H9 (cell line): ENCODE measurements at regions not wholly inside any gene's neighbourhood (a gene's known extent, or its start where the extent isn't known, plus 50 kb on each side); places are given as distances from the start of the nearest gene placed in this dataset.
"Not testable (repeated sequence)": the region's sequence is repeated elsewhere in the genome, so short reads cannot be mapped to it uniquely, and the experiment has no call there.

Experiments used
- DNase-seq: peaks from one replicate; pipeline ENCODE4 v3.0.0-alpha.2; 2017
- H2AFZ ChIP-seq: one replicate; pipeline ENCODE4 v1.6.1; 2013; ENCODE audit warnings: mild to moderate bottlenecking, low read length, control low read depth, moderate library complexity
- H2AK5ac ChIP-seq: 2 replicates; pipeline ENCODE4 v1.6.1; 2013; ENCODE audit warnings: low read length, control low read depth, mixed read lengths; ENCODE audit not compliant: insufficient read length
- H2BK120ac ChIP-seq: one replicate; pipeline ENCODE4 v1.6.1; 2013; ENCODE audit warnings: low read depth, mild to moderate bottlenecking, low read length, control low read depth, inconsistent platforms; ENCODE audit not compliant: poor library complexity, severe bottlenecking
- H2BK12ac ChIP-seq: 2 replicates; pipeline ENCODE4 v1.6.1; 2013; ENCODE audit warnings: low read length, control low read depth, mixed read lengths, low read depth; ENCODE audit not compliant: insufficient read length
- H2BK15ac ChIP-seq: 2 replicates; pipeline ENCODE4 v1.6.1; 2013; ENCODE audit warnings: low read depth, low read length, control low read depth
- H2BK20ac ChIP-seq: one replicate; pipeline ENCODE4 v1.6.1; 2013; ENCODE audit warnings: low read depth, mild to moderate bottlenecking, low read length, control low read depth, inconsistent platforms; ENCODE audit not compliant: poor library complexity, severe bottlenecking
- H2BK5ac ChIP-seq: 2 replicates; pipeline ENCODE4 v1.6.1; 2013; ENCODE audit warnings: low read length, control low read depth, mixed read lengths; ENCODE audit not compliant: insufficient read length
- H3K14ac ChIP-seq: 2 replicates; pipeline ENCODE4 v1.6.1; 2013; ENCODE audit warnings: low read length, control low read depth; ENCODE audit not compliant: insufficient read depth
- H3K18ac ChIP-seq: 2 replicates; pipeline ENCODE4 v1.6.1; 2013; ENCODE audit warnings: low read depth, mild to moderate bottlenecking, mixed read lengths, low read length, control low read depth; ENCODE audit not compliant: insufficient read length
- H3K23ac ChIP-seq: 2 replicates; pipeline ENCODE4 v1.6.1; 2013; ENCODE audit warnings: low read length, control low read depth, mixed read lengths, low read depth; ENCODE audit not compliant: insufficient read length
- H3K23me2 ChIP-seq: 2 replicates; pipeline ENCODE4 v1.6.1; 2013; ENCODE audit warnings: low read depth, mild to moderate bottlenecking, mixed read lengths, low read length, control low read depth; ENCODE audit not compliant: insufficient read length, poor library complexity, severe bottlenecking
- H3K27ac ChIP-seq: 2 replicates; pipeline ENCODE4 v1.5.1; 2013; ENCODE audit warnings: low read length, control low read depth, mixed read lengths, low read depth; ENCODE audit not compliant: insufficient read length
- H3K27me3 ChIP-seq: 2 replicates; pipeline ENCODE4 v1.6.1; 2013; ENCODE audit warnings: low read length, control low read depth, inconsistent platforms; ENCODE audit not compliant: insufficient read depth
- H3K4ac ChIP-seq: 2 replicates; pipeline ENCODE4 v1.6.1; 2013; ENCODE audit warnings: low read depth, mild to moderate bottlenecking, control low read depth, inconsistent platforms, low read length, moderate library complexity
- H3K4me1 ChIP-seq: 2 replicates; pipeline ENCODE4 v1.6.1; 2013; ENCODE audit warnings: low read length, control low read depth, inconsistent platforms; ENCODE audit not compliant: insufficient read depth
- H3K4me2 ChIP-seq: 2 replicates; pipeline ENCODE4 v1.6.1; 2013; ENCODE audit warnings: low read length, control low read depth, mixed read lengths; ENCODE audit not compliant: insufficient read length, insufficient read depth
- H3K56ac ChIP-seq: 2 replicates; pipeline ENCODE4 v1.6.1; 2013; ENCODE audit warnings: low read depth, mild to moderate bottlenecking, mixed read lengths, low read length, control low read depth; ENCODE audit not compliant: insufficient read length
- H3K79me1 ChIP-seq: 2 replicates; pipeline ENCODE4 v1.6.1; 2013; ENCODE audit warnings: low read depth, mild to moderate bottlenecking, moderate library complexity, low read length, control low read depth, inconsistent platforms; ENCODE audit not compliant: insufficient read depth, poor library complexity, severe bottlenecking
- H3K79me2 ChIP-seq: 2 replicates; pipeline ENCODE4 v1.6.1; 2013; ENCODE audit warnings: low read length, control low read depth, inconsistent platforms; ENCODE audit not compliant: insufficient read depth
- H3K9ac ChIP-seq: 2 replicates; pipeline ENCODE4 v1.6.1; 2013; ENCODE audit warnings: low read length, control low read depth, mixed read lengths; ENCODE audit not compliant: insufficient read length; ENCODE audit errors: extremely low read depth
- H3K9me3 ChIP-seq: one replicate; pipeline ENCODE4 v1.6.1; 2013; ENCODE audit warnings: low read depth, low read length, inconsistent platforms; ENCODE audit not compliant: control insufficient read depth
- H3T11ph ChIP-seq: one replicate; pipeline ENCODE4 v1.6.1; 2013; ENCODE audit warnings: mild to moderate bottlenecking, low read length, control low read depth, inconsistent platforms
- H4K20me1 ChIP-seq: one replicate; pipeline ENCODE4 v1.6.1; 2013; ENCODE audit not compliant: control insufficient read depth, insufficient read length, insufficient read depth
- H4K5ac ChIP-seq: 2 replicates; pipeline ENCODE4 v1.6.1; 2013; ENCODE audit warnings: low read depth, mild to moderate bottlenecking, mixed read lengths, low read length, control low read depth; ENCODE audit not compliant: insufficient read length
- H4K8ac ChIP-seq: replicated peaks from 2 replicates; pipeline ENCODE4 v1.6.1; 2013; ENCODE audit warnings: low read length, control low read depth, mixed read lengths, low read depth; ENCODE audit not compliant: insufficient read length
- H4K91ac ChIP-seq: 2 replicates; pipeline ENCODE4 v1.6.1; 2013; ENCODE audit warnings: low read depth, mild to moderate bottlenecking, moderate library complexity, mixed read lengths, low read length, control low read depth; ENCODE audit not compliant: insufficient read length
- H3K27ac Mint-ChIP-seq, 3 experiments: 2 replicates in 2 of 3; 3 replicates in 1 of 3; pipeline ENCODE4 v1.8.0; 2020 to 2021; ENCODE audit warnings: mixed read lengths in 3 of 3, mild to moderate bottlenecking in 1 of 3, moderate library complexity in 1 of 3
- H3K27me3 Mint-ChIP-seq: 2 replicates; pipeline ENCODE4 v1.8.0; 2021; ENCODE audit warnings: low read depth, mild to moderate bottlenecking, moderate library complexity, mixed read lengths
- H3K36me3 Mint-ChIP-seq, 3 experiments: 2 replicates in 2 of 3; 3 replicates in 1 of 3; pipeline ENCODE4 v1.8.0; 2020 to 2021; ENCODE audit warnings: low read depth in 3 of 3, mixed read lengths in 3 of 3; ENCODE audit not compliant: insufficient read depth in 1 of 3
- H3K4me1 Mint-ChIP-seq, 2 experiments: 2 replicates each; pipeline ENCODE4 v1.8.0; 2020; ENCODE audit warnings: mixed read lengths in 2 of 2
- H3K4me3 Mint-ChIP-seq, 2 experiments: 2 replicates in 1 of 2; 3 replicates in 1 of 2; pipeline ENCODE4 v1.8.0; 2020 to 2021; ENCODE audit warnings: mild to moderate bottlenecking in 2 of 2, mixed read lengths in 2 of 2, moderate library complexity in 1 of 2
- H3K9me3 Mint-ChIP-seq, 2 experiments: 2 replicates in 1 of 2; 3 replicates in 1 of 2; pipeline ENCODE4 v1.8.0; 2020; ENCODE audit warnings: mild to moderate bottlenecking in 2 of 2, mixed read lengths in 2 of 2, moderate library complexity in 1 of 2
- WGBS: extraction: QIAGEN DNeasy Blood & Tissue Kit; methylation state at CpG from one replicate; pipeline ENCODE4 v1.1.7; 2013; ENCODE audit warnings: missing lambda C conversion rate, low lambda C conversion rate, mixed read lengths; ENCODE audit not compliant: insufficient read length; ENCODE audit errors: extremely low coverage; 5-methylcytosine and 5-hydroxymethylcytosine counted together
- TF ChIP-seq, protein P1 (sequence below): fragments of 200-600 bp; sonication (generic); conservative IDR thresholded peaks from 3 replicates; pipeline ENCODE4 v1.8.0; 2021; ENCODE audit warnings: antibody characterized with exemption, mild to moderate bottlenecking

DNA sequence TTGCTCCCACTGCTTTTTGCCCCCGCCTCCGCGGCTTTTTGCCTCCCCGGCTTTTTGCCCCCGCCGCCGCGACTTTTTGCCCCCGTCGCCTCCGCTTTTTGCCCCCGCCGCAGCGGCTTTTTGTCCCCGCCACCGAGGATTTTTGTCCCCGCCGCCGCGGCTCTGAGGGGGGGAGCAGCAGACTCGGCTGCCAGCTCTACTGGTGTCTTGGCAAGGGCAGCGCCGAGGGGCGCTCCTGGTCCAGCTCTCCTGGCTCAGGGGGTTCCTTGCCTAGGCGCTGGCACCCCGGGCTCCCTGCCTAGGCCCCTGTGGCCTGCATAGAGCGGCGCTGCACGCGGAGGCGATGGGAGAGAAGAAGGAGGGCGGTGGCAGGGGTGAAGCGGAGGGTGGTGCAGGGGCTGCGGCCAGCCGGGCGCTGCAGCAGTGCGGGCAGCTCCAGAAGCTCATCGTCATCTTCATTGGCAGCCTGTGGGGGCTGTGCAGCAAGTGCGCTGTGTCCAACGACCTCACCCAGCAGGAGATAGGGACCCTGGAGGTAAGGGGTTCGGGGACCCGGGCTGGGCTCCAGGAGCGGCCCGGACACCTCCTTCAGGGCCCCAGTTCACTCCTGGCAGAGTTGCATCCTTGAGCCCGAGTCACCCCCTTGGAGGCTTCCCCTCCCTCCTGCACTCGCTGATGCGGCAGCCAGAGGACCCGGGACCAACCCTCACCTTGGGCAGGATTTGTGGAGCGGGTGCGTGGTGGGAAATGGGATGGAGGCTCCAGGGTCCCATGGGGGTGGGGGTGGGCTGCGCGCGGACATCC lies 642.4 kb downstream of the GOLGA6L6 start:
- H2BK20ac ChIP-seq: no peak overlapping the region
- H3K27me3 ChIP-seq: no peaks in the 10 kb centered on the region
- TF ChIP-seq, protein P1, sequence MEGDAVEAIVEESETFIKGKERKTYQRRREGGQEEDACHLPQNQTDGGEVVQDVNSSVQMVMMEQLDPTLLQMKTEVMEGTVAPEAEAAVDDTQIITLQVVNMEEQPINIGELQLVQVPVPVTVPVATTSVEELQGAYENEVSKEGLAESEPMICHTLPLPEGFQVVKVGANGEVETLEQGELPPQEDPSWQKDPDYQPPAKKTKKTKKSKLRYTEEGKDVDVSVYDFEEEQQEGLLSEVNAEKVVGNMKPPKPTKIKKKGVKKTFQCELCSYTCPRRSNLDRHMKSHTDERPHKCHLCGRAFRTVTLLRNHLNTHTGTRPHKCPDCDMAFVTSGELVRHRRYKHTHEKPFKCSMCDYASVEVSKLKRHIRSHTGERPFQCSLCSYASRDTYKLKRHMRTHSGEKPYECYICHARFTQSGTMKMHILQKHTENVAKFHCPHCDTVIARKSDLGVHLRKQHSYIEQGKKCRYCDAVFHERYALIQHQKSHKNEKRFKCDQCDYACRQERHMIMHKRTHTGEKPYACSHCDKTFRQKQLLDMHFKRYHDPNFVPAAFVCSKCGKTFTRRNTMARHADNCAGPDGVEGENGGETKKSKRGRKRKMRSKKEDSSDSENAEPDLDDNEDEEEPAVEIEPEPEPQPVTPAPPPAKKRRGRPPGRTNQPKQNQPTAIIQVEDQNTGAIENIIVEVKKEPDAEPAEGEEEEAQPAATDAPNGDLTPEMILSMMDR: no peak
- peaks cover 74 to 80% of the 10 kb centered on the region in 2 experiments for H3K9me3 Mint-ChIP-seq
- no peak overlapping the region for H4K5ac ChIP-seq
- H3K4ac ChIP-seq: no peak overlapping the region
- no peak overlapping the region for H3K27ac ChIP-seq
- no CpG with 5 or more reads among the region's 53 CpGs for WGBS
- no peaks in the 10 kb centered on the region for H3K79me1 ChIP-seq
- H4K8ac ChIP-seq: no peak overlapping the region
- no peaks in the 10 kb centered on the region for H3K4me1 ChIP-seq
- H3T11ph ChIP-seq: no peak overlapping the region
- no peak overlapping the region for H3K4me2 ChIP-seq
- H2AFZ ChIP-seq: no peak overlapping the region
- no peak for DNase-seq
- no peak overlapping the region for H2BK120ac ChIP-seq
- H4K91ac ChIP-seq: no peak overlapping the region
- H3K4me1 Mint-ChIP-seq: no peaks in the 10 kb centered on the region
- H3K4me3 Mint-ChIP-seq: no peak overlapping the region
- no peak overlapping the region for H3K18ac ChIP-seq
- no peak overlapping the region for H2BK5ac ChIP-seq
- H3K23me2 ChIP-seq: no peaks in the 10 kb centered on the region
- no peak overlapping the region for H2BK12ac ChIP-seq
- no peak overlapping the region for H3K14ac ChIP-seq
- no peak overlapping the region for H3K9ac ChIP-seq
- H3K36me3 Mint-ChIP-seq: peaks cover 22 to 28% (median 25%) of the 10 kb centered on the region in 3 experiments
- no peak overlapping the region for H3K27ac Mint-ChIP-seq
- peaks cover 14% of the 10 kb centered on the region for H3K9me3 ChIP-seq
- H2BK15ac ChIP-seq: no peak overlapping the region
- H2AK5ac ChIP-seq: no peak overlapping the region
- H4K20me1 ChIP-seq: no peaks in the 10 kb centered on the region
- H3K79me2 ChIP-seq: no peaks in the 10 kb centered on the region
- no peak overlapping the region for H3K23ac ChIP-seq
- H3K27me3 Mint-ChIP-seq: peaks cover 14% of the 10 kb centered on the region
- H3K56ac ChIP-seq: no peak overlapping the region

DNA sequence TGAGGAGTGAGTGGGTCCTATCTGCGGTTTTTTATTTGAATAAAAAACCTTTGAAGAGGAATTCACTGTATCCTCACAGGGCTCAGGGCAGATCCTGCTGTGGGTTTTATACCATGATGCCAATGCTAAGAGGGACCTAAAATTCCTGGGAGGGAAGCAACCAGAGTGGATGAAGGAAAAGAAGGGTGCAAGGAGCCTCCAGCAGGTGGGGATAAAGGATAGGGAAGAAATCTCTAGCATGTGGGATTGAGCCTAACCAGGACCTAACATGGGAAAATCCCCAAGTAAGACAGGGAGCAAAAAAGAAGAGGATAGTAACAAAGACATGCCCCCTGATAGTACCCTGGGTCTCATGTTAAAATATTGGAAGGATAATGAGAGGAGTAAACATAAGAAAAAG lies 652.8 kb downstream of the GOLGA6L6 start:
- not testable (repeated sequence) for H3K27ac ChIP-seq, H4K20me1 ChIP-seq, H4K8ac ChIP-seq, DNase-seq, H3K79me2 ChIP-seq, H3K56ac ChIP-seq, H3K4ac ChIP-seq, H3K9ac ChIP-seq, H4K91ac ChIP-seq, H3K27me3 Mint-ChIP-seq, H3K23ac ChIP-seq, H3K4me1 Mint-ChIP-seq, H2BK120ac ChIP-seq, H3K4me1 ChIP-seq, H3K27ac Mint-ChIP-seq, H3K4me3 Mint-ChIP-seq, H3T11ph ChIP-seq, H3K4me2 ChIP-seq, H3K18ac ChIP-seq, H2BK15ac ChIP-seq, H4K5ac ChIP-seq, H2AK5ac ChIP-seq, H3K27me3 ChIP-seq, H3K23me2 ChIP-seq, H3K14ac ChIP-seq, H2BK20ac ChIP-seq, H2BK12ac ChIP-seq, H3K79me1 ChIP-seq, H3K36me3 Mint-ChIP-seq, H2AFZ ChIP-seq, H2BK5ac ChIP-seq
- no CpG with 5 or more reads among the region's 1 CpG for WGBS
- H3K9me3 Mint-ChIP-seq: peaks cover 50 to 52% of the 10 kb centered on the region in 2 experiments
- H3K9me3 ChIP-seq: peaks cover 18% of the 10 kb centered on the region
